GM19452 (cell line): ENCODE measurements at regions not wholly inside any gene's neighbourhood (a gene's known extent, or its start where the extent isn't known, plus 50 kb on each side); places are given as distances from the start of the nearest gene placed in this dataset.
"Not testable (repeated sequence)": the region's sequence is repeated elsewhere in the genome, so short reads cannot be mapped to it uniquely, and the experiment has no call there.

Experiments
- ATAC-seq: cut with Tn5 transposase; IDR thresholded peaks from one replicate; pipeline ENCODE4 v1.9.1; 2021; ENCODE audit not compliant: unreplicated experiment

- no peak for ATAC-seq
Observed at GRCh38 chr3:102034639-102035451, 185.5 kb downstream of the NFKBIZ start.

- peak; percentile 42 for ATAC-seq
Observed at GRCh38 chr3:102036017-102036416, 186.7 kb downstream of the NFKBIZ start.

- no peak for ATAC-seq
Observed at GRCh38 chr3:102036472-102036871, 187.2 kb downstream of the NFKBIZ start.

- ATAC-seq, result no peak
Observed at GRCh38 chr3:102037209-102037608, 187.9 kb downstream of the NFKBIZ start.

- ATAC-seq, result no peak
Observed at GRCh38 chr3:102037791-102038190, 188.5 kb downstream of the NFKBIZ start.

GRCh38 chr3:102038477-102039142 lies 189.3 kb downstream of the NFKBIZ start:
- peak; percentile 88 for ATAC-seq

GRCh38 chr3:102040144-102040543 lies 190.8 kb downstream of the NFKBIZ start:
- ATAC-seq, result not testable (repeated sequence)

GRCh38 chr3:102053375-102053989 lies 204.2 kb downstream of the NFKBIZ start:
- no peak for ATAC-seq

- no peak for ATAC-seq
Observed at GRCh38 chr3:102054543-102055080, 205.3 kb downstream of the NFKBIZ start.

- peak; percentile 77 for ATAC-seq
Observed at GRCh38 chr3:102057781-102058421, 208.6 kb downstream of the NFKBIZ start.

GRCh38 chr3:102059145-102059943 lies 210.0 kb downstream of the NFKBIZ start:
- peak; percentile 71 for ATAC-seq

- ATAC-seq, result no peak
Observed at GRCh38 chr3:102060814-102061213, 211.5 kb downstream of the NFKBIZ start.

- no peak for ATAC-seq
Observed at GRCh38 chr3:102063572-102063971, 214.3 kb downstream of the NFKBIZ start.

- ATAC-seq, result no peak
Observed at GRCh38 chr3:102066470-102066869, 217.2 kb downstream of the NFKBIZ start.

GRCh38 chr3:102068327-102068726 lies 219.0 kb downstream of the NFKBIZ start:
- ATAC-seq, result no peak

- ATAC-seq, result no peak
Observed at GRCh38 chr3:102068736-102069135, 219.4 kb downstream of the NFKBIZ start.

GRCh38 chr3:102069211-102069662 lies 219.9 kb downstream of the NFKBIZ start:
- no peak for ATAC-seq

GRCh38 chr3:102074946-102075345 lies 225.6 kb downstream of the NFKBIZ start:
- ATAC-seq, result no peak

GRCh38 chr3:102078401-102078800 lies 229.1 kb downstream of the NFKBIZ start:
- ATAC-seq, result no peak
